Thoracic aorta (tissue), 2 donors: ENCODE measurements at regions not wholly inside any gene's neighbourhood (a gene's known extent, or its start where the extent isn't known, plus 50 kb on each side); places are given as distances from the start of the nearest gene placed in this dataset.

Experiments used
- ATAC-seq: fragments of 150-250 bp; one replicate; pipeline ENCODE4 v1.8.0; 2017; ENCODE audit warnings: low read depth; ENCODE audit not compliant: insufficient number of reproducible peaks, low FRiP score
- DNase-seq: peaks from one replicate; pipeline ENCODE4 v3.0.0-alpha.2; 2020; ENCODE audit warnings: low spot score
- H3K27ac ChIP-seq, 2 donors: fragments of 200-600 bp; sonication (generic); 1 replicate in 1 of 2; 2 replicates in 1 of 2; pipeline ENCODE4 v1.5.1; 2016; ENCODE audit warnings: mild to moderate bottlenecking in 2 of 2, moderate library complexity in 2 of 2
- H3K27me3 ChIP-seq: fragments of 200-600 bp; sonication (generic); replicated peaks from 2 replicates; pipeline ENCODE4 v1.6.0; 2016; ENCODE audit warnings: mild to moderate bottlenecking; ENCODE audit not compliant: insufficient read depth
- H3K36me3 ChIP-seq: fragments of 200-600 bp; sonication (generic); one replicate; pipeline ENCODE4 v1.5.1; 2016
- H3K4me1 ChIP-seq, 2 donors: fragments of 200-600 bp; sonication (generic); 1 replicate in 1 of 2; 2 replicates in 1 of 2; pipeline versions ENCODE4 v1.5.1 to v1.6.0; 2016; ENCODE audit warnings: low read depth in 2 of 2, mild to moderate bottlenecking in 1 of 2; ENCODE audit not compliant: control insufficient read depth in 1 of 2
- H3K4me3 ChIP-seq: fragments of 200-600 bp; sonication (generic); 2 replicates; pipeline ENCODE4 v1.5.1; 2016; ENCODE audit warnings: mild to moderate bottlenecking
- H3K9me3 ChIP-seq: fragments of 200-600 bp; sonication (generic); 2 replicates; pipeline ENCODE4 v1.5.1; 2016
- TF ChIP-seq, protein P1 (sequence below): fragments of 200-600 bp; sonication (generic); IDR thresholded peaks from one replicate; pipeline ENCODE4 v1.5.1; 2019; ENCODE audit warnings: antibody characterized with exemption

DNA sequence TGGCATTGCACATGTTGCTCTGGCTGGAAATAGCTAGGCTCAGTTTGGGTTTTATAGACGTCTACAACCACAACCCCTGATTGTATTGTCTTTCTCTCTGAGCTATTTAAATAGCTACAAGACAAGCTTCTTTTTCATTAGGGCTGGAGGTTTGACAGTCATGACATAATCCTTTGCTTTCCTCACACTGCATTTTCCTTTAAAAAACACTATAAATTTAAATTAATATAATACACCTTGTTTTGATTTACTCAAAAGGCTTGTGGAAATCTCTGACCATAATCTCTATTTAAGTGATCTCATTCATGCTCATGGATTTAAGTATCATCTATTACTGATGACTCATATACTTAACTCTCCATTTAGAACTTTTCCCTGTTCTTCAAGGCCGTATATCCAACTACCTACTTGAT is 50.4 kb upstream of the PTGFR start:
- TF ChIP-seq, protein P1, sequence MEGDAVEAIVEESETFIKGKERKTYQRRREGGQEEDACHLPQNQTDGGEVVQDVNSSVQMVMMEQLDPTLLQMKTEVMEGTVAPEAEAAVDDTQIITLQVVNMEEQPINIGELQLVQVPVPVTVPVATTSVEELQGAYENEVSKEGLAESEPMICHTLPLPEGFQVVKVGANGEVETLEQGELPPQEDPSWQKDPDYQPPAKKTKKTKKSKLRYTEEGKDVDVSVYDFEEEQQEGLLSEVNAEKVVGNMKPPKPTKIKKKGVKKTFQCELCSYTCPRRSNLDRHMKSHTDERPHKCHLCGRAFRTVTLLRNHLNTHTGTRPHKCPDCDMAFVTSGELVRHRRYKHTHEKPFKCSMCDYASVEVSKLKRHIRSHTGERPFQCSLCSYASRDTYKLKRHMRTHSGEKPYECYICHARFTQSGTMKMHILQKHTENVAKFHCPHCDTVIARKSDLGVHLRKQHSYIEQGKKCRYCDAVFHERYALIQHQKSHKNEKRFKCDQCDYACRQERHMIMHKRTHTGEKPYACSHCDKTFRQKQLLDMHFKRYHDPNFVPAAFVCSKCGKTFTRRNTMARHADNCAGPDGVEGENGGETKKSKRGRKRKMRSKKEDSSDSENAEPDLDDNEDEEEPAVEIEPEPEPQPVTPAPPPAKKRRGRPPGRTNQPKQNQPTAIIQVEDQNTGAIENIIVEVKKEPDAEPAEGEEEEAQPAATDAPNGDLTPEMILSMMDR = no peak
- no peaks in the 10 kb centered on the region for H3K27me3 ChIP-seq
- H3K27ac ChIP-seq = no peak overlapping the region
- ATAC-seq = no peak
- H3K4me1 ChIP-seq = no peaks in the 10 kb centered on the region
- H3K4me3 ChIP-seq = no peak overlapping the region
- H3K9me3 ChIP-seq = no peaks in the 10 kb centered on the region
- H3K36me3 ChIP-seq = no peaks in the 10 kb centered on the region
- DNase-seq = no peak
